NOMO-1 treated with dmso at 0.1 percent for 144 hours (cell line): ENCODE measurements at regions not wholly inside any gene's neighbourhood (a gene's known extent, or its start where the extent isn't known, plus 50 kb on each side); places are given as distances from the start of the nearest gene placed in this dataset.

Source experiments
- DNase-seq: peaks from one replicate; lab custom pipeline; 2025; ENCODE audit not compliant: unreplicated experiment; lab: John Stamatoyannopoulos, UW

DNA sequence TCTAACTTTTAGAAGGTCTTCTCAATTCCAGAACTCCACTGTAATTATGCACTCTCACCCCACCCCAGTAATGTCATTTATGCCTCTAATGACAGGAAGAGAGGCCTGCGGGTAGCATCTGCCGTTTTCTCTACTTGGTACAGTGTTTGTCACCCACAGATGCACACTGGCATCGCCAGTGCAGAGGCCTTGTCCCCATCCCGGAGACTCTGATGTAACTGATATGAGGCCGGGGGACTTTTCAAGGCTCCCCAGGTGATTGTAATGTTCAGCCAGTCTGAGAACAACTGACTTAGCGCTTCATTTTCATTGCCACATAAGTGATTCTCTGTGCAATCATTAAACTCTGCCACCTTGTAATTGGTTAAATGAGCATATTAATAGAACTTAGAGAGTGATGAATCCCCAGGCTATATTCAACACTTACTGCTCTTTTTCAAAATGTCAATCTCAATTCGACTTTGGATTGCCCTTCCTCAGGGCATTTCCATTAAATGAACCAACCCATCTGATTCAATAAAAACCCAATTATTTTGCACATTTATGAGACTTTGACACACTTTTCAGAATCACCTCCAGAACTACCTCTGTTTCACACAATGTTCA is 113.2 kb downstream of the HERPUD2 start:
- no peak for DNase-seq

DNA sequence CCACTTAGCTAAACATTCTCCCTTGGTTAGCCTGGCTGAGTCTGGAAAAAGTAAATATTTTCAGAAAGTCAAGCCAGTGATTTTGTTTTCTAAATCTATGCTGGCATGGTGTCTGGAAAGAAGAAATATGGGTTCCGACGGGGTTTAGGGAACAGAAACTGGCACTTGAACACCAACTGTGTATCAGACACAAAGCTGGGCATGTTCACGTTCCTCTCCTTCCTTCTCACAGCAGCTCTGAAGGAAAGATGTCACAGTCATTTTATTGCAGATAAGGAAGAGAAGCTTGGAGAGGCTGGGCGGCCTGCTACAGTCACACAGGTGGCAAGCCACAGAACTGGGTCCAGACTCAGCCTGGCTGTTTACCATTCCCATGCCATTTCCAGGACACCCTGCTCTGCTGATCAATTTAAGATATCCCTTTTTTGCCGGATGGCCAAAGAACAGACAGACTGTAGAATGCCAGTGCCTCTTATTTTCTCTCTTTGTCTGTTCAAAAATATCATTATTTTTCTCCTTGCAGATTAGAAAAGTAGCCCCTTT is 118.8 kb downstream of the HERPUD2 start:
- peak; percentile 60 for DNase-seq

DNA sequence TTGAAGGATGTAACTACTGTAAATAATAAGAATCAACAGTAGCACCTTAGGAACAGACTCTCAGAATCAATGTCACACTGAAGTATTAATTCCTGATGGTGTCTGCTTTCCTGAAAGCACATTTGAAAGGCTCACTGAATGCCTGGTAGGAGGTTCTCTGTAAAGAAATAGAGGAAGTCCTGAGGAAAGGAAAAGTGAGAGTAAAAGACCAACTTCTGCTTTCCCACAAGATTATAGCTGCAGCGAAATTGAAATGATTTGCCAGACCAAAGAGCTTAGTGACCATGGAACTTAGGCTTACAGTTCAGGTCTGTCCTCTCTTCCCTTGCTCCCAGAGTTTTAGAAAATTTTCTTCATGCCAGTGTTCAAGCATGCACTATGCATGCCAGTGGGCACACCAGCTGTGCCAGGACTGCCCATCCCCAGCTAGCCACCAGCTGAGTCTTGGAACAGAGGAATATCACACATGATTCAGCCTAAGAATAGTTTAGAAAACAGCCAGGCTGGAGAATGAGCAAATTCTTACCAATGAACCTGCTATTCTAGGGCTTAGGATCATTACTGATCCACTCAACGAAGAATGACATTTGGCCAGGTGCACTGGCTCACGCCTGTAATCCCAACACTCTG is 123.2 kb downstream of the HERPUD2 start:
- peak; percentile 27 for DNase-seq

DNA sequence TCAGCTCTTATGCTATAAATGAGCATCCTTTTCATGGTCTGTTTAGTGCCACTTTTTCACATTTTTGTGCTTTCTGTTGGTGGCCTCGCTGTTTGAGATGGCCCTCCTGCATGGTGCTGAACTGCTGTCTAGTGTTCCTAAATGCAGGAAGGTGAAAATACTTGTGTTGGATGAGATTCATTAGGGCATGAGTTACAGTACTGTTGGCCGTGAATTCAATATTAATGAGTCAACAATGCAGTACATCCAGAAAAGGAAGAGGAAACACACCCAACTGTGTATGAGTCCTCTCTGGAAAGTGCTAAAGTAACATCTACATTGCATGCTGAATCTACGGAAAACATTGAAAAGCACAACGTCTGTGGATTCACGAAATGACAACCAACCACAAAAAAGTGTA is 124.0 kb downstream of the HERPUD2 start:
- DNase-seq = no peak

DNA sequence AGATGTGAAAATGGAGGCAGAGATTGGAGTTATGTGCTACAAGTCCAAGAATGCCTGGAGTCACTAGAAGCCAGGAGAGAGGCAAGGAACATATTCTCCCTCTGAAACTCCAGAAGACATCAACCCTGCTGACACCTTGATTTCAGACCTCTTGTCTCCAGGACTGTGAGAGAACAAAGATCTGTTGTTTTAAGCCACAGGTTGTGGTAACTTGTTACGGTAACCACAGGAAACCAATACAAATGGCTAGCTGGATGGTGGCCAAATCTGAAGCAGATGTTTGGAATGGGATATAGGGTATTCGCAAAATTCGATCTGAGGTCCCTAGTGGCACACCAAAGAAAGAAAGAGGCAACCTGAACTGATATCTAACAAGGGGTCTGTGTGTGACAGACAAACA is 129.0 kb downstream of the HERPUD2 start:
- DNase-seq = no peak

DNA sequence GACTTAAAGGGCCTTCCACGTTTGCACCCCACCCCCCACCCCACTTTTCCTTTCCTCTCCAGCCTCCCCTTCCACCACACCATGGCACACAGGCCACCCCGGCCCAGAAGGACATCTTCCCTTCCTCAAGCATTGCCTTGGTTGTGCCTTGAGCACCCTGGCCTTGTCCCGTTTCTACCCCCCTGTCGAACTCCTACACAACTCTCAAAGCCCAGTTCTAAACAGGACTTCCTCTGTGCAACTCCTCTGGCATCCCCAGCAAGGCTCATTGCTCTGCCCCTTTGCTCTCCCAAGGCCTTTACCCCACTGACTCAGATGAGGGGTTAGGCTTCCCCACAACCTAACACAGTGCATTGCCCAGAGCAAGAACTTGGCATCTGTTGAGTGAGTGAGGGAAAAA is 136.1 kb downstream of the HERPUD2 start:
- no peak for DNase-seq

DNA sequence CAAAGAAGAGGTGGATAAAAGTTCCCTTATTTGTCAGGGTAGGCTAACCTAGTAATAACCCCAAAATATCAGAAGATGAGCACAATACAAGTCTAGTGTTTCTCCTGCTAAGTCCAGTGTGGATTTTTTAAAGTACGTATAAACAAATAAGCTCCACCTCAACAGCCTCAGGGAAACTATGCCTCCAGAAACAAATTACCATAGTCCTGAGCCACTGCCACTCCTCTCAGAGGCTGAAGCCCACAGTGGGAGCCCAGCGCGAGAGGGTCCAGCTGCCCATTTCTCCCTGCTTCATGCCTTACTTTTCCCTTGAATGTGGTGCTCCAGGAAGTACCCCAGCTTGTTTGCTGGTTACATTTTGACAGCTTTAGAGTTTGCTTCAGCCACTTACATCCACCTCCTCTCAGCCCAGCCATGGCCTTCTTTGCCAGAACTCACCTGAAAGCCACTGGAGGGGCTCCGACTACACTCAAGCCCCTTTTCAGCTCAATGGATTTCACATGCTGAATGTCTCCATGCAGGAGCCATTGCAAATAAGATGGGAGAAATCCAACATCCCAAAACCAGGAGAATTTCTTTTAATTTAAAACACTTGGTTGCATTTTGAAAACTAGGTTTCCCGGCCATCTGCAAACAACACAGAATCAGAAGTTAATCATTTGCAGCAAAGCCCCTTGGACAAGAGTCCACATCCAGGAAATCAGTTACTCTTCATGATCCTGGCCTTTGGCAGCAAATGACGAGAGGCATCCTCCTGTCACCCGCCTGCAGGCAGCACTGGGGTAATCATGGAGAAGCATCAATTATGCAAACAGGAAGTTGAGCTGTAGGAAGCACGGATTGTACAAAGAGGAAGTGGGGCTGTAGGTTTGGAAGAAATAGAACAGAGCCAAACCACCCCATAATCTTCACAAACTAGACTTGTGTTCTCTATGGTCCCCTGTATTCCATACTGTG is 138.1 kb downstream of the HERPUD2 start:
- peak; percentile 19 for DNase-seq

DNA sequence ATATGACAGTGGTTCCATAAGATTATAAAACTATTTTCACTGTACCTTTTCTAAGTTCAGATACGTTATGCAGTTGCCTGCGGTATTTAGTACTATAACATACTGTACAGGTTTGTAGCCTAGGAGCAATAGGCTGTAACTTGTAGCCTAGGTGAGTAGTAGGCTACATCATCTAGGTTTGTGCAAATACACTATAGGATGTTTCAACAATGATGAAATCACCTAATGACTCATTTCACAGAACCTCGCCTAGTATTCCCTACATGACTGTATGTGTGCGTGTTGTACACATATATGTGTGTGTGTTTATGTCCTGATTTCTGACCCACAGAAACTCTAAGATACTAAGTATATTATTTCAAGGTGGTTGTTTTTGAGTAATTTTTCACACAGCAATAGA is 139.0 kb downstream of the HERPUD2 start:
- no peak for DNase-seq

DNA sequence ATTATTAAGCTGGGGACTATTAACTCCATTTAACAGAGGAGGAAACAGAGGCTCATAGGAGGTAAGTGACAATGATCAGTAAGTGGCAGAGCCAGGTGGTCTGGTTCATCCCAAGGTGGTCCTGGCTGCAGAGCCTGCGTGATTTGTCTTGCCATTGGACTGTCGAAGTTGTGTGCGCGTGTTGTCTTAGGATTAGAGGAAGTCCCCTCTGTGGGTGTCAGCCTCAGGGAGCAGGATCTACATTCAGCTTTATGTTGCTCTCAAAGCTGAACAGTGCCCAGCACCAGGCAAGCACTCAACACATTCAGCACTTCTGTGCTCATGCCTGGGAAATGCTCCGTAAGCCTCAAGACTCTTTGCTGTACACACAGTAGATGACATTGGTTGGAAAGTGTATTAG is 139.5 kb downstream of the HERPUD2 start:
- no peak for DNase-seq

DNA sequence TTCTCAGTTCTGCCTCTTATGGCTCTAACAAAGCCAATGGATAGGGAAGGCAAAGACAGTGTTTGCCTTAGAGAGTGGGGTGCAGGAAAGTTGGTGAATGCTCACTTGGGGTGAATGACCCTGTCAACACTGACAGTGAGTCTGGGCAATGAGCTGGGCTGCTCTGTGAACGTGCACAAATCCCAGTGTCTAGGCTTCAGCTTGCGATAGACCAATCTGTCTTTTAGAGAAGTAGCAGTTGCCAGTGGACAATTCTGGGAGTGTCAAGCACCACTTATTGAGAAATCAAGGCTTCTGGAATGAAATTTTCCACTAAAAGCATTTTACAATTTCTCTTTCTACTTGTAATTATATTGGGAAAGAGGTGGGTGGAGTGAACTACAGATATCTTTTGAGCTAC is 141.4 kb downstream of the HERPUD2 start:
- DNase-seq = no peak

DNA sequence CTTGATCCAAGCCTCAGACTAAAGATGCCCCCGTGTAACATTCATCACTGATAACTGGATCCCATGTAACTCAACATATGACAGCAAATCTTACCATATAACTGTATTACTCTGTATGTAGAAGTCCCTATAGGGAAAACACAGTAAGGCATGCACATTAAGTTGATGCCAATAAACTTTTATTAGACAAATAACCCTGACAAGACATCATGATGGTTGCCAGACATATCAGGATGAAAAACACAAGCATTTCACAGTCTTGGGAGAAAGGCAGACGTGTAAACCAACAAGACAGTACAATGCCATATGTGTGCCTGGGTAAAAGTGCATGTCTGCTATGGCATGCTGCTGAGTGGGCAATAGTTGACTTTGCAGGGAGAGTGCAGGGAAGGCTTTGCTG is 142.2 kb downstream of the HERPUD2 start:
- no peak for DNase-seq

DNA sequence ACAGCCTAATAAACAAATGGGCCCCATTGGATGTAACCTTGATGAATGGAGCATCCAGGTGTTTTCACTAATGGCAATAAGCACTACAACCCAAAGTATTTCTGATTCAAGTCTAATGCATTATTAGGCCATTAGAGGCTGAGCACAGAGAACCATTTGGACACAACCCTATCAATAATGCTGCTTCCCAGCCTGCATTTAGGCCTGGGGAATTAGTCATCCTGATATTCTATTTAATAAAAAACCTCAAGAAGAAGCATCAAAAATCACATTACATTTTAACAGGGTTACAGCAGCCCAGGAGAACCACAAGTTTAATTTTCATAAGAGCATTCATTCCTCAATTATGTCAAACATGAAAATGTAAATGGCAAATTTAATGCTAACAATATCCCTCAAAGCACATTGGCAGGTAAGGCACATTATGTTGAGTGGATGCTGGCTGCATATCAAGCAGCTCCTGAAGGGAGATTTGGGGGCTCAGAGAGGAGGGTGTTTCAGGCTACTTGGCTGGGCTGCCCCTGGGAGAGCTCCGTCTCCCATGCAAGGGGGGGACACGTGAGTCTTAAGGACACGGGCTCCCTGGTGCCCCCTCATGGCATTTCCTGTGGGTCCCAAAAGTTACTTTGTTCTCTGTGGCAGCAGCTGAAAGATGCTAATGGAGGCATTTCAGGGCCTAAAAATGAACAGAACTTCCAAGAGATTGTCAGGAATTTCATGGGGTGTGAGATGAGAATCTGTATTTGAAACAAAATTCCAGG is 143.4 kb downstream of the HERPUD2 start:
- no peak for DNase-seq

DNA sequence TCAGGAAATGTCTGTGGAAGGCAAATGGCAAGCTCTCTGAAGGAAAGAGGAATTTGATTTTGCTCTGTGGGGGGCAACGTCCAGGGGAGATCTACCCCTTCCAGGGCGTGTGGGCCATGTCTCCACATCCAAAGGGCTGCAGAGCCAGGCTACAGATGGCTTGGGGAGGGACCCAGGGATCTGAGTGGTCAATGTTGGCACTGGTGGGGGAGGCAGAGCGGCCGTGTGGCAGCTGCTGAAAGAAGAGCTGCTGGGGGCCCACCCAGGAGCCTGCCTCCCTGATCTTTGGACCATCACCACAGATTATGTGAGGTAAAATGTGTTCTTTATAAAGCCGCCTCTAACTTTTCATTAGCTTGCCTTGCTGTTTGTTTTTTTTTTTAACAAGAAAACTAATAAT is 144.1 kb downstream of the HERPUD2 start:
- no peak for DNase-seq

DNA sequence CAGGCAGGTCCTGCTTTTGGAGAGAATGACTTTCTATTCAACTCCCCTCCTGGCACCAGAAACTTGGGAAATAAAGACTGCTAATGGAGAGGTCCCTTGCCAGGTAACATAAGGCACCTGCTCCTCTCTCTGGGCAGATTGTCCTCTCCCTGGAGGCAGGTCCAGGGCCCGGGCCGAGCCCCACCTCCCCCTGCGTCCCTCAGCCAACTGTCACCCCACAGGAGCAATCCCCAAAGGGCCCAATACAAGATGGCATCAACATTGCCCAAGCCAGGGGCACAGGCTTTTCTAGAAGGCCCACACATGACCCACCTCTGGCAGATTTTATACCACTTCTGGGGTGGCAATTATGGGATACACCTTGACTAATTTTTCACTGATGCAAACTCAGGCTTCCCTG is 145.2 kb downstream of the HERPUD2 start:
- no peak for DNase-seq

DNA sequence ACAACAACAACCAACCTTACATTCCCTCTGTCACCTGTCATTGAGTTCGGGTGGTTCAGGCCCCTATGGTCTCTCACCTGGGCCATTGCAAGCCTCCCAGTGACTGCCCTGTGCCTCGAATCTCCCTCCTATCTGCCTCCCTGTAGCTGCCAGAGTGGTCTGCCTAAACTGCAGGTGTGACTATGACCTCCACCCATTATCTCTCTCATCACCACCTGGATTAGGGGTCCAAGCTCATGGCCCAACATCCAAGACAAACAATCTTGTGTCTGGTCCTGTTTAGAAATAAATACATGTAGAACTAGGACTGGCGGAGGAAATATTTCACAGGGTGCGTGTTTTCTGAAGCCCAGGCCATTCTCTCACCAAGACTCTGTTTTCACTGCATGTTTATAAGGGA is 146.6 kb downstream of the HERPUD2 start:
- DNase-seq = no peak

DNA sequence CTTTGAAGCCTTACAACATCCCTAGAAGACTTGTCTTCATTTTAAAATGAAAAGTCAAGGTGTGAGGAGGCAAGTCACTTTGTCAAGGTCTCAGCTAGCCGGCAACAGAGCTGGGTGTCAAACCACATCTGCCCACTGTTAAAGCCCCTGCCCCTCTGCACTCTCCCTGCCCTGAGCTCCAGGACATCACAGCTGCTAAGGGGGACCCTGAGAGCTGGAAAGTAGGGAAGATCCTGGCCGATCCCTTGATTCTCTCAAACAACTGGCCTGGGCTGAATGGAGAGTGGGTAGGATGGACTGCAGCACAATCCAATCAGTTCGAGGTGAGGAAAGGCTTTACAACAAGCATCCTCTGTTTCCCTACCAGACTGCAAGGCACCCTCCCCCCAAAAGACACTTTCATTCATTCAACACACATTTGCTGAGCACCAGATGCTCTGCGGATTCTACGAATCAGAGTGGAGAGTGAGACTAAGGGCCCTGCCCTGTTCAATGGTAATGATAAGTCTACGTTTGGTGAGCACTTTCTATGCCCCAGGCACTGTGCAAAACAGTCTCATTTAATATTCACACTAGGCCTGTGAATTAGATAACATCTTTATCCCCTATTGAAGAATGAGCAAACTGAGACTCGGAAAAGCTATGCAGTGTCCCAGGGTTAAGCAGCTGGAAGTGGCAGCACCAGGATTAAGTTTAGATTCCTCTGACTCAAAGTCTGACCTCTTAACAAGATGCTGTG is 148.1 kb downstream of the HERPUD2 start:
- no peak for DNase-seq

DNA sequence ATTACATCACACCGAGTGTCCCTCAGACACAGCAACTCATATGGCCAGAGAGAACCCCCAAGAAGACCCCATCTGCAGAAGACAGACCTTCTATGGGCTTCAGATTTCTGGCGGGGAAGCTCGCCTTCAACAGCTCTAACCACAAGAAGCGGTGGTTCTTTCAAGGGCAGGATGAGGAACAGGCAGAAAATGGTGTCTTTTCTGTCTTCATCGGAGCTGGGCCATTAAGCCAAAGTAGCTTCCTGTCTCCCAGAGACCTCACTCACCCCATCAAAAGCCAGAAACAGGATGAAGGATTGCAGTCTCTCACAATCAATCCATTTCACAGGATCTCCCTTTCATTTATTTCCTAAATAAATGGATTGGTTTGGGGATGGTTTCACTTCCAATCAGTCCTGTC is 149.1 kb downstream of the HERPUD2 start:
- DNase-seq = no peak

DNA sequence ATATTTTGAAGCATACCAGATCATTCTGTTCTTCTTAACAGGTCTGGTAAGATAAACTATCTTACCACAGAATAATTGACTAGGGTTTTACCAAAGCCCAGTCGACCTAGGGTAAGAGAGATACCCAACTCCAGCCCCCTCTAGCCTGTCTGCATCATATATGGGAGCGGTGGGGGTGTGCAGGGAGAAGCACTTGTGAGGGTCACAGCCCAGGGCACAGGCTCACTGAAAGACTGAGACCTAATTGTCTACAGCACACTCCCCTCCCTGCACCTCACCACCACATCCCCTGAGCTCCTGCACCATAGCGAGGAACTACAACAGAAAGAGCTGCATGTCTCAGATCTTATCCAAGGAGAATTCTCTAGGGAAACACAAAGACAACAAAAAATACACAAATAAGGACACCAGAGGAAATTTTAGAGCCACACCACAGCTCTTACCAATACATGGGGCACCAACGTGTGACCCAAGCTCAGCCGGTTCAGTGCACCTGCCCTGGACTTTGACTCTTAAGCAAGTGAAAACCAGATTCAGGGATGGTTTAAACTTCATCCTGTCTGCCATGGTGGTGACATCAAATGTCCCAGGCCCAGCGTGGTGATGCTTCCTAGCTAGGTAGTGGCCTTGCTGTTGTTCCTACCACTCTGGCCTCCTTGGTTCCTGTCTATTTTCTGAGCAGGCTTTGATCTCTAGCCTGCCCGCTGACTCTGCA is 150.8 kb downstream of the HERPUD2 start:
- DNase-seq = no peak

DNA sequence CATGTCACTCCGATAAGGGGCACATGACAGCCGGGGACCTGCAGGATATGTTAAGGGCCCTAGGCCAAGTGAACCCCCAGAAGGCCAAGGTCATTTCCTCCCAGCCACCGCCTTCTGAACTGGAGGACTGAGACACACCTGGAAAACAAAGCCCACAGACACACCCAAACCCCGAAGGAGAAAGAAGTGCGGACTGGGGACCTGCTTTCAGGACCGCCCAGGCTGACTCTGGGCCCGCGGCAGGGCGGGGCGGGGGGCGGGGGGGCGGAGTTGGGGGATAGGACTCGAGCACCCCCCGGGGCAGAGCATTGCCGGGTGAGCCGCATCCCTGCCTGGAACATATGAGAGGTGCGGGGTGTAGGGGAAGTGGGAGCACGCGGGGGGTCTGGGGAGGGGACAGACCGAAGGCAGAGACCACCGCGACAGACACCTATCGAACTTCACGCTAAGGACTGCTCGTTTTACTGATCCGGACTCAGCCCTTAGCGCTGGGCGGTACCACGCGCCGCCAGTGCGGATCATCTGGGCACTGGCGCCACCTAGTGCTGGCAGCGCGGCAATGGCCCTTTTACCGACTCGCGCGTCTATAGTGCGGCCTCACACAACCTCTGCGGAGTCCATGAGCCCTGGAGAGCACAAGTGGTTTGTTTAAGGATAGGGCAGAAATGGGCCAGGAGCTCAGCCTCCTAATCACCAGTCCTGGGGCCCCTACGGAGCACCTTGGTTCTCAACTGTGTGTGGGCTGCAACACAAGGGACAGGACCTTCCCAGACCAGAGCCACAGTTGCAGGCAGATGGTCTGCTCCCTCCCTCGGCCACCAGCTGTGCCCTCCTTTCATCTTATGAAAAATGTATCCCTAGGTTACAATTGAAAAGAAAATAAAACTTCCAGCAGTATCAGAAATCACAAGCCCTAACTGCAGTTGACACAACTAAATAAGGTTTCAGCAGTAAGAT is 157.6 kb downstream of the HERPUD2 start:
- peak; percentile 50 for DNase-seq
